ENCODE measurements at regions not wholly inside any gene's neighbourhood (a gene's known extent, or its start where the extent isn't known, plus 50 kb on each side); places are given as distances from the start of the nearest gene placed in this dataset.

- H4K20me1 ChIP-seq (ENCODE audit: insufficient read depth, low read length): no peaks in the 10 kb centered on the region
- no peaks in the 10 kb centered on the region for H3K36me3 ChIP-seq (ENCODE audit: insufficient read depth, low read length)
- H3K27me3 ChIP-seq (ENCODE audit: insufficient read depth, low read length): no peaks in the 10 kb centered on the region
- H3K9me3 ChIP-seq (ENCODE audit: insufficient read depth, low read depth, low read length): no peaks in the 10 kb centered on the region
- Mint-ChIP-seq H3K27me3 (ENCODE audit: low read depth, unreplicated experiment) (no peaks in the 10 kb centered on the region), H3K4me1 (ENCODE audit: low read depth, unreplicated experiment) (no peaks in the 10 kb centered on the region), H3K4me3 (ENCODE audit: unreplicated experiment) (no peak overlapping the region), H3K36me3 (ENCODE audit: low read depth, unreplicated experiment) (no peaks in the 10 kb centered on the region), H3K27ac (ENCODE audit: unreplicated experiment) (no peak overlapping the region), H3K9me3 (ENCODE audit: unreplicated experiment) (no peaks in the 10 kb centered on the region)
- H3K27ac ChIP-seq (ENCODE audit: low read depth, low read length): no peak overlapping the region
- no peaks in the 10 kb centered on the region for H3K79me2 ChIP-seq (ENCODE audit: insufficient read depth, low read length)
- H3K9ac ChIP-seq (ENCODE audit: low read length): no peak overlapping the region
- H3K4me1 ChIP-seq (ENCODE audit: insufficient read depth, low read length): no peaks in the 10 kb centered on the region
- DNase-seq (ENCODE audit: low read depth) (no peak), FAIRE-seq (no peak)
- no peak overlapping the region for H3K4me3 ChIP-seq (ENCODE audit: insufficient read depth, low read depth, low read length)
- no peak overlapping the region for H3K4me2 ChIP-seq (ENCODE audit: low read length)
- TF ChIP-seq EZH2 (IDR thresholded peaks at IDR 0.05; ENCODE audit: insufficient read depth, low read length): no peak
- TF ChIP-seq, protein P1, sequence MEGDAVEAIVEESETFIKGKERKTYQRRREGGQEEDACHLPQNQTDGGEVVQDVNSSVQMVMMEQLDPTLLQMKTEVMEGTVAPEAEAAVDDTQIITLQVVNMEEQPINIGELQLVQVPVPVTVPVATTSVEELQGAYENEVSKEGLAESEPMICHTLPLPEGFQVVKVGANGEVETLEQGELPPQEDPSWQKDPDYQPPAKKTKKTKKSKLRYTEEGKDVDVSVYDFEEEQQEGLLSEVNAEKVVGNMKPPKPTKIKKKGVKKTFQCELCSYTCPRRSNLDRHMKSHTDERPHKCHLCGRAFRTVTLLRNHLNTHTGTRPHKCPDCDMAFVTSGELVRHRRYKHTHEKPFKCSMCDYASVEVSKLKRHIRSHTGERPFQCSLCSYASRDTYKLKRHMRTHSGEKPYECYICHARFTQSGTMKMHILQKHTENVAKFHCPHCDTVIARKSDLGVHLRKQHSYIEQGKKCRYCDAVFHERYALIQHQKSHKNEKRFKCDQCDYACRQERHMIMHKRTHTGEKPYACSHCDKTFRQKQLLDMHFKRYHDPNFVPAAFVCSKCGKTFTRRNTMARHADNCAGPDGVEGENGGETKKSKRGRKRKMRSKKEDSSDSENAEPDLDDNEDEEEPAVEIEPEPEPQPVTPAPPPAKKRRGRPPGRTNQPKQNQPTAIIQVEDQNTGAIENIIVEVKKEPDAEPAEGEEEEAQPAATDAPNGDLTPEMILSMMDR (IDR thresholded peaks at IDR 0.05; ENCODE audit: insufficient read depth, low read depth, low read length): no peak
- H2AFZ ChIP-seq (ENCODE audit: low read depth, low read length): no peak overlapping the region
These were observed 989.4 kb downstream of the CCSER2 start for GRCh38 chr10:85317827-85318226.

GRCh38 chr10:85318809-85319807, 990.7 kb downstream of the CCSER2 start:
- no peak for DNase-seq (ENCODE audit: low read depth)

More at GRCh38 chr10:85318809-85319807, 990.7 kb downstream of the CCSER2 start:
- H3K27ac ChIP-seq (ENCODE audit: low read depth, low read length): no peak overlapping the region
- no peaks in the 10 kb centered on the region for H3K27me3 ChIP-seq (ENCODE audit: insufficient read depth, low read length)
- no peaks in the 10 kb centered on the region for H3K36me3 ChIP-seq (ENCODE audit: insufficient read depth, low read length)
- TF ChIP-seq, protein P1 (IDR thresholded peaks at IDR 0.05; ENCODE audit: insufficient read depth, low read depth, low read length): no peak
- TF ChIP-seq EZH2 (IDR thresholded peaks at IDR 0.05; ENCODE audit: insufficient read depth, low read length): no peak
- Mint-ChIP-seq H3K36me3 (ENCODE audit: low read depth, unreplicated experiment) (no peaks in the 10 kb centered on the region), H3K4me3 (ENCODE audit: unreplicated experiment) (no peak overlapping the region), H3K9me3 (ENCODE audit: unreplicated experiment) (no peaks in the 10 kb centered on the region), H3K4me1 (ENCODE audit: low read depth, unreplicated experiment) (no peaks in the 10 kb centered on the region), H3K27ac (ENCODE audit: unreplicated experiment) (no peak overlapping the region), H3K27me3 (ENCODE audit: low read depth, unreplicated experiment) (no peaks in the 10 kb centered on the region)
- no peak overlapping the region for H2AFZ ChIP-seq (ENCODE audit: low read depth, low read length)
- H3K4me2 ChIP-seq (ENCODE audit: low read length): no peak overlapping the region
- H3K4me1 ChIP-seq (ENCODE audit: insufficient read depth, low read length): no peaks in the 10 kb centered on the region
- H4K20me1 ChIP-seq (ENCODE audit: insufficient read depth, low read length): no peaks in the 10 kb centered on the region
- H3K9me3 ChIP-seq (ENCODE audit: insufficient read depth, low read depth, low read length): no peaks in the 10 kb centered on the region
- no peak for FAIRE-seq
- no peak overlapping the region for H3K9ac ChIP-seq (ENCODE audit: low read length)
- no peak overlapping the region for H3K4me3 ChIP-seq (ENCODE audit: insufficient read depth, low read depth, low read length)
- no peaks in the 10 kb centered on the region for H3K79me2 ChIP-seq (ENCODE audit: insufficient read depth, low read length)
